ENCODE measurements at regions not wholly inside any gene's neighbourhood (a gene's known extent, or its start where the extent isn't known, plus 50 kb on each side); places are given as distances from the start of the nearest gene placed in this dataset.

DNA sequence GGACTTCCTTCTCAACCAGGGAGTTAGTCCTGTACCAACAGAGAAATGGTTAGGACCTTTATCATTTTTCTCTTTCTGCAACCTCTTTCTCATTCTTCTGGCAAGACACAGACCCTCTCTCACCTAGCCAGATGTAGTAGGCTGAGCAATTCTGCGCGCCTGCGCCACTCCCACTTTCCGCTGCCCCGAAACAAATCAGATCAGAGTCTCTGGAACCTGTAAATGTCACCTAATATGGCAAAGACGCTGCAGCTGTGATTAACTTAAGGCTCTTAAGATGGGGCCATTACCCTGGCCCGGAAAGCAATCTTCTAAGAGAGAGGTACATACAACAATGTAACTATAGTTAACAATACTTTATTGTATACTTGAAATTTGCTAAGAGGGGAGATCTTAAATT lies 94.3 kb upstream of the ASIC2 start:
- TF ChIP-seq, protein P1, sequence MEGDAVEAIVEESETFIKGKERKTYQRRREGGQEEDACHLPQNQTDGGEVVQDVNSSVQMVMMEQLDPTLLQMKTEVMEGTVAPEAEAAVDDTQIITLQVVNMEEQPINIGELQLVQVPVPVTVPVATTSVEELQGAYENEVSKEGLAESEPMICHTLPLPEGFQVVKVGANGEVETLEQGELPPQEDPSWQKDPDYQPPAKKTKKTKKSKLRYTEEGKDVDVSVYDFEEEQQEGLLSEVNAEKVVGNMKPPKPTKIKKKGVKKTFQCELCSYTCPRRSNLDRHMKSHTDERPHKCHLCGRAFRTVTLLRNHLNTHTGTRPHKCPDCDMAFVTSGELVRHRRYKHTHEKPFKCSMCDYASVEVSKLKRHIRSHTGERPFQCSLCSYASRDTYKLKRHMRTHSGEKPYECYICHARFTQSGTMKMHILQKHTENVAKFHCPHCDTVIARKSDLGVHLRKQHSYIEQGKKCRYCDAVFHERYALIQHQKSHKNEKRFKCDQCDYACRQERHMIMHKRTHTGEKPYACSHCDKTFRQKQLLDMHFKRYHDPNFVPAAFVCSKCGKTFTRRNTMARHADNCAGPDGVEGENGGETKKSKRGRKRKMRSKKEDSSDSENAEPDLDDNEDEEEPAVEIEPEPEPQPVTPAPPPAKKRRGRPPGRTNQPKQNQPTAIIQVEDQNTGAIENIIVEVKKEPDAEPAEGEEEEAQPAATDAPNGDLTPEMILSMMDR (conservative IDR thresholded peaks at IDR 0.05; ENCODE audit: low read length), result no peak
- no peak for TF ChIP-seq EZH2phosphoT487 (IDR thresholded peaks at IDR 0.05; ENCODE audit: borderline replicate concordance)

Measured in Loucy (cell line).